H1 (cell line): ENCODE measurements at regions not wholly inside any gene's neighbourhood (a gene's known extent, or its start where the extent isn't known, plus 50 kb on each side); places are given as distances from the start of the nearest gene placed in this dataset.

Experiments
- BACH1 ChIP-seq: IDR thresholded peaks from 2 replicates; pipeline ENCODE4 v1.6.1; 2012; ENCODE audit warnings: low read length, improper control_type of control experiment
- EP300 ChIP-seq, 2 experiments: IDR thresholded peaks; 1 replicate in 1 of 2; 2 replicates in 1 of 2; pipeline ENCODE4 v1.6.1; 2011 to 2012; ENCODE audit warnings: low read depth in 2 of 2, low read length in 2 of 2, mild to moderate bottlenecking in 2 of 2, borderline replicate concordance in 1 of 2, inconsistent platforms in 1 of 2, moderate library complexity in 1 of 2
- HDAC6 ChIP-seq: IDR thresholded peaks from one replicate; pipeline ENCODE4 v1.7.1; 2012; ENCODE audit warnings: low read depth, mild to moderate bottlenecking, inconsistent platforms, low read length, moderate library complexity
- TAF7 ChIP-seq: optimal IDR thresholded peaks from 2 replicates; pipeline ENCODE3; 2011; ENCODE audit warnings: low read depth, mild to moderate bottlenecking, inconsistent platforms, low read length, moderate library complexity, borderline replicate concordance

- TF ChIP-seq EP300 (IDR thresholded peaks at IDR 0.05; ENCODE audit: borderline replicate concordance in 1 of 2, low read depth in 2 of 2, low read length in 2 of 2), result no peak
- no peak for TF ChIP-seq TAF7
- no peak for TF ChIP-seq BACH1
- TF ChIP-seq HDAC6, result no peak
These were observed 429.0 kb upstream of the POT1 start (continued) for GRCh38 chr7:125358551-125359167.
